GM21529 (cell line): ENCODE measurements at regions not wholly inside any gene's neighbourhood (a gene's known extent, or its start where the extent isn't known, plus 50 kb on each side); places are given as distances from the start of the nearest gene placed in this dataset.
"Not testable (repeated sequence)": the region's sequence is repeated elsewhere in the genome, so short reads cannot be mapped to it uniquely, and the experiment has no call there.

Experiments
- ATAC-seq: cut with Tn5 transposase; IDR thresholded peaks from one replicate; pipeline ENCODE4 v1.9.1; 2021; ENCODE audit not compliant: unreplicated experiment

DNA sequence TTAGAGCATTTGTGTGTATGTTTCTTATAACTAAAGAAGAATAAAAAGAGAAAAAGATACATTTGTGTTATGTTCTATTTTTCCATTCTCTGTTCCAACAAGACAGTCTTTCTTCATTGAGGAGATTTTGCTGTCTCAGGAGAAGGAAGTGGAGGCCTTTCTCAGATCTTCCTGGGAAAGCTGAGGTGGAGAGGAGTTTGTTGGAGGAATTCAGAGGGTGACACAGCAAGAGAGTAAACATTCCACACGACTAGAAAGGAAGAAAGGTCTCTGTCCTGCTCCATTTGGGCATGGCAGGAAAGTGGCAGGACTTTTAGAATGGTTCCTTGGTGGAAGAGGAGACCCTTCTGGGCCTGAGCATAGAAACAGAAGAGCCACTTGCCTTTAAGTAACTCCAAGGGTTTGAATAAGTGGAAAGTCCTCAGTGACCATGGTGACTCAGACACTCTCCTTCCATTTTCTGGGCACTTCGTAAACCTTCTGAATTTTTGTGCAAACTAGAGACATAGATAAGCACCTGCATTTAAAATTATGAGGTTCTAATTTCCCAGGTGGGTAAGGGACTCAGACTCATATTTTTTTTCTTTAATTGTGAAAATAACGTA lies 52.3 kb upstream of the COL5A2 start:
- ATAC-seq = no peak

DNA sequence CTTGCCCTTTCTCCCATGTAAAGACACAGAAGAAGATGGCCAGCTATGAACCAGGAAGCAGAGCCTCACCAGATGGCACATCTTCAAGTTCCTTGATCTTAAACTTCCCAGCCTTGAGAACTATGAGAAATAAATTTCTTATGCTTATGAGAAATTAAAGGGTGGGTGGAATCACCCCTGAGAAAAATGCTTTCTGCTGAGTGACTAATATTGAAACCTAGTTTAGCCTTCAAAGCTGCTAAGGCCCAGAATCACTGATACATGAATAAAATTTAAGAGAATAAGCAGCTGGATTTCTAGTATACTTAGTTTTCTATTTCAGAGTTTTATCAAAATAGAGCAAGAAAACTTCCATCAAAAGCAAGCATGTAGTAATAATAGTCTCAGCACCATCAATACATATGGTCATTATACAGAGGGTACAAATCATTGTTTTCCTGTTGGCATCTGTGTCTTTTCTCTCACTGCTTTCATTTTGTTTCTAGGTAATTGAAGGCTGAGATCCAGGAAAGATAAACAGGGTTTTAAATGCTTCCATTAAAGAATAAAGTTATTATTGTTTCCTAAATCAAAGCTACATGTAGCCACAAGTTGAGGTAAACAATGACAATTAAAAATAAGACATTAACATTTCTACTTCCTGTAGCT lies 53.3 kb upstream of the COL5A2 start:
- peak; percentile 88 for ATAC-seq

DNA sequence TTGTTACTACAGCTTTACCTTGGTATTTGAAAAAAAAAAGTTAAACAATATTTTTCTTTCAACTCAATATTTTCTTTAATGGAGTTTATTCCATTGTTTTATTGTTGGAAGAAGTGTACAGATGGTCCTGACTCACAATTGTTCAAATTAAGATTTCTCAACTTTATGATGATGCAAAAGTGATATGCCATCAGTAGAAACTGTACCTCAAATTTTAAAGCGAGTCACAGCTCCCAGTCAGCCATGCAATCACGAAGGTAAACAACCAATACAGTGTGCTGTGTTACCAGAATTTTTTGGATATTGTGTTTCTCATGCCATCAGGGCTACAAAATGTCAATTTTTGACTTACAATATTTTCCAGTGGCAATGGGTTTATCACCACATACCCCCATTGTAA lies 54.0 kb upstream of the COL5A2 start:
- no peak for ATAC-seq

DNA sequence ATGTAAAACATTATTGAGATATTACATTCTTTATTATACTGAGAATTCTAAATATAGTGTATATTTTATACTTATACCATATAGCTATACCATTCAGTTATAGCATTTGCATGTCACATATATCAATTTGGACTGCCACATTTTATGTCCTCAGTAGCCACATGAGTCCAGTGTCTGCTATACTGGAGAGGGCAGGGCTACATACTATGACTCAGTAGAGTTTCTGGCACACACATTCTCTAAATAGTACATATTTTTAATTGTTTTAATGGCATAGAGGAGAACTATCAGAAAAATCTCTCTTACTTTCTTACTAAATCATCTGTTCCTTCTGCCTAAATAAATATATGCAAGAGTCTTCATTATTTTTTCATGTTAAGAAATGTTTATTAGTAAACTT lies 55.4 kb upstream of the COL5A2 start:
- ATAC-seq = no peak

DNA sequence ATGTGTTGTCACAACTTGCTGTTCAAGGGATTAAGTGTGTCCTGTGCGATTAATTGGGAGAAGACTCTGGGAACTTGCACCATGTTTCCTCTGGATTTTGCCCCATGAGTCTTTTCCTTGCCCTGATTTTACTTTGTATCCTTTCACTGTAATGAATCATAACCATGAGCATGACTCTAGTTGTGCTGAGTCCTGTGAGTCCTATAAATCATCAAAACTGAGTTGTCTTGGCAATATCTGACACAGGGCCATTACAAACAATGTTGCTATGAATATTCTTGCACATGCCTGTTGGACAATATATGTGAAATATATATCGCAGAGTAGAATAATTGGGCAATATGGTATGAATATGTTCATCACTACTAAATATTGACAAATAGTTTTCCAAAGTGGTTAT lies 56.5 kb upstream of the COL5A2 start:
- no peak for ATAC-seq

DNA sequence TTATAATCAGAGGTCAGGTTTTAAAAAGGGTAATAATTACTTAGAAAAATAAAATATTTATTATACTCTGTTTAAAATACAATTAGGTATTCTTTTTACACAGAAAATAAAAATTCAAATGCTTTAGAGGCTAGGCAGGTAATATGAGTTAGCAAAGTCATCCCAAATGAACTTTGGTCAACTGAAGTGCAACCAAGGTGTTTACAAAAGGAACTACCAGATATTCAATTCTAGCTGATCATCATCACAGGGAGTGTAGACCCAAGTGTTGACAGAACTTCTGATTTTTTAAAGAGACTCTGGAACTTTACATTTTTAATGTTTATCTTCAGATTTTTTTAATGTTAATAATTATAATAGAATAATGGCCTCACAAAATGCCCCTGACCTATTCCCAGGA lies 59.3 kb upstream of the COL5A2 start:
- no peak for ATAC-seq

DNA sequence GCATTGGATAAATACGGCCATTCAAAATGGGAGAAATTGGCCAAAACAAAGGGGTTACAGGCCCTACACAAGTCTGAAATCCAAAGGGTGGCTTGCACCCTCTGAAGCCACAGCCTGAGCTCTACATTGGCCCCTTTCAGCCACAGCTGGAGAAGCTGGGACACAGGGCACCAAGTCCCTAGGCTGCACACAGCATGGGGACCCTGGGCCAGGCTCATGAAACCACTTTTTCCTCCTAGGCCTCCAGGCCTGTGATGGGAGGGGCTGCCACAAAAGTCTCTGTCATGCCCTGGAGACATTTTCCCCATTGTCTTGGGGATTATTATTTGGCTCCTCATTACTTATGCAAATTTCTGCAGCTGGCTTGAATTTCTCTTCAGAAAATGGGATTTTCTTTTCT lies 64.3 kb upstream of the COL5A2 start:
- not testable (repeated sequence) for ATAC-seq

DNA sequence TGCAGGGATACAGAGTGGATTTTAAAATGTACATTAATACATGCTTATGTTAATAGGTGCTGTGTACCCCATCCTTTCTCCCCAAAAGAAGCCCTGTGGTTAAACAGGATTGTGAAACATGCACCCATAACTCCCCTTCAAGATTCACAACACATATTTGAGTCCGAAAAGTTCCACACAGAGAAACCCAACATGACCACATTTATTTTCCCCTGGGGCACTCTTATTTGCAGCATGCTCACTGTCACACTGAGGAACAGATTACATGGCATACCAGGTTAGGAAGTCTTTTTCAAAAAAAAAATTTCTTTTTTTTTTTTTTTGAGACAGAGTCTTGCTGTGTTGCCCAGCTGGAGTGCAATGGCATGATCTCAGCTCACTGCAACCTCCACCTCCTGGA lies 67.7 kb upstream of the COL5A2 start:
- ATAC-seq = no peak

DNA sequence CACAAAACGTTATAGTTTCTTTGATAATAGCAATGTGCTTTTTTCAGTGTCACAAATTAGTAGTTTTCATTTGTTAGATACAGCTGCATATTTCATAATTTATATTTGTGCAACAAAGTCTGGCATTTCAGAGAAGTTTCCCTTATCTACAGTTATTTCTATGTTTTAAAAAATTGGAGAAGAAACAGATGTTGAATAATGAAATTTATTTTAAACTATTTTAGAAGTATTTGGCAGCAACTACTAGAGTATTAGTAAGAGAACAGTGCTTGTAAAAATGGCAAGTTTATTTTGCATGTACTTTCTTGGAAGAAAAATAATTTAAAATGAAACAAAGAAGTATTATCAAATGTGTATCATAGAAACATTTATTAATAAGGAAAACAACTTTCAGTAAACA lies 68.6 kb upstream of the COL5A2 start:
- ATAC-seq = no peak

DNA sequence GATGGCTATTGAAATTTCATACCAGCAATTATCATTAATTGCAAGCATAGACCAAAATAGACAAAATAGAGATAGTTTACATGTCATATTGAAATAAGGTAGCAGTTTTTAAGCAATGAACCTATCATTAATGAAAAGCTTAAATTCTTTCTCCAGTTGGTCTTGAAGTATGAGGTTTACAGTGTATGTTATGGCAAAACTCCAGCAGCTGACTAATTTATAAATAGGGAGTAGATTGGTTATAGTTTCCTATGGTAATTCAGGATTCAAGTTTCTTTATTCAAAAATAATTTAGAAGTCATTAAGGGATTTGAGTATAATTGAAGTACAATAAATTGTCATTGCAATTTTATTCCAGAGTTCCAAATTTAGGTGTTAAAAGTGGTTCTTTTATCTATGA lies 69.6 kb upstream of the COL5A2 start:
- ATAC-seq = no peak

DNA sequence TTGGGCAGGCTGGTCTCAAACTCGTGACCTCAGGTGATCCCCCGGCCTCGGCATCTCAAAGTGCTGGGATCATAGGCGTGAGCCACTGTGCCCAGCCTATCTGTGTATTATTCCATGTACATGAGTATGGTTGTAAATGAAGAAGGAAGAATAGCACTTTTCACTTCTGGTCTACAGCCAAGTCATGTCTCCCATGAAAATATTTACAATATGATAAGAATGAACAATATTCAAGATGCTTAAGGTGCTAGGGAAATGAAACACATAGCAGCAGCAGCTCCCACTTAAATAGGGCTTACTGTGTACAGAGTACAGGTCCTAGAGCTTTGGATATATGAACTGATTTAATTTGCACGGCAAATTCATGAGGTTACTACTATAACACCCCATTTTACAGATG lies 70.3 kb upstream of the COL5A2 start:
- ATAC-seq = no peak

DNA sequence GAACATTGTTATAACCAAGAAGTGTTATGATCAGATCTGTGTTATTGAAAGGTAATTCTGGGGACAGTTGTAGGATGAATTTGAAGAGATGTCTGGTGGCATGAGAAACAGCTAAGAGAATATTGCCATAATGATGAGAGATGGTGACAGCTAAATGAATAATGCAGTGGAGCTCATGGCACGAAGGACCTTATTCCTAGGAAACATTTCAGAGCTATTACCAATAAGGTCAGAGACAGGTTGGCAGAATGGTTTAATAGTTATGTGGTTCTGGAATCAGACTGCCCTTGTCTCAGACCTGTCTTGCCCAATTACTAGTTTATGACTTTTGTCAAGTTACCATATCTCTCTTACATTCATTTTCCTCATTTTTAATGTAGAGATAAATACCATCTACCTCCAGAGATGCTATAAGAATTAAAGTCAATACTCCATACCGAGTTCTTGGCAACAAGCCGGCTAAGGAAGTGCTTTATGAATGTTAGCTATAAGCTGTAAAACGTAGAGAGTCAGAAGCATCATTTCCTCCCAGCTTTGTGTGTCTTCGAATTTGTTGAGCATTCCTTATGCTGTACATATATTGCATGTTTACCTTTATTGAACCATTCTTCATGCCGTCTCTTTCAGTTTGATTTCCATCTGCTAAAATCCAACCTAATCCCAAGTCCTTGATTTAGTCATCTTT lies 73.6 kb upstream of the COL5A2 start:
- ATAC-seq = no peak

DNA sequence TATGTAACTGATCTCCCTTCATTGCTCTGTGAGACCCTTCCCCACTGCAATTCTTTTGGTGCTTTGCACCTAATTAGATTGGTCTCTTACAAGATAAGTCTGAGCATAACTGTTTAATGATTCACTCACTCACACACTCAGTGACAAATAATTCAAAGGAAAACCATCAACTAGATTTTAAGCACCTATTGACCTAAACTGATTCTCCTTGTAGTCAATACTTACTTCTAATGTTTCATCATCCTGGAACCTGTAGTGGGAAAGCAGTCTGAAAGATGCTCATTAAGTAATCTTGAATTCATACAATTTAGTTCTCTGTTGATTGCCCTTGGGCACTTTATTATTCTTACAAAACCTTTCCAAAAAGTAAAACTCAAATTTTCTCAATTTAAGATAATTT lies 74.3 kb upstream of the COL5A2 start:
- no peak for ATAC-seq

DNA sequence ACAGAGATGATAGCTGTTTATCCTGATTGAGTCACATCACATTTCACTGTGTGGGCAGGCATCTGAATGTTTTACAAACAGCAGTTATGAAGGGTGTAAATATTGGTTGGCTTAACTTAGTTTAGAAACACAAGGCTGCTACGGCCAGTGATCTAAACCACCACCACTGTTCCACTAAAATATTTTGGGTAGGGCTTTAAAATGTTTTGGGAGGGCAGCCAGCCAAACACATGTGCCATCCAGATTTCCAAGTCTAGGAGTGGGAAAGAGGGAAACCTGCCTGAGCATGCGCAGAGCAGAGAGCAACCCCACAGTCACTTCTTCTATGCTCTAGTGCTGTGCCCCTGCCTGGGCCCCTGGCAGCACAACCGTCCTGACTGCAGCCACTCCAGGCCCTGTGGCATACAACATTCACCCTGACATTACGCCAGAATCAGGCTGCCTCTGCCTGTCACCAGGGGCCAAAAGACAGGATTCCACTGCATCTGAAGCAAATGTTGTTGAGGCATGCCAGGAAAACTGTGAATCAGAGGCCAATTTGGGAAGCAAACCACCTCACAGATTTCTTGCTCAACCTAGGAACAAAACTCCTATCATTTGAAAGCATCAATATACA lies 74.8 kb upstream of the COL5A2 start:
- ATAC-seq = no peak

DNA sequence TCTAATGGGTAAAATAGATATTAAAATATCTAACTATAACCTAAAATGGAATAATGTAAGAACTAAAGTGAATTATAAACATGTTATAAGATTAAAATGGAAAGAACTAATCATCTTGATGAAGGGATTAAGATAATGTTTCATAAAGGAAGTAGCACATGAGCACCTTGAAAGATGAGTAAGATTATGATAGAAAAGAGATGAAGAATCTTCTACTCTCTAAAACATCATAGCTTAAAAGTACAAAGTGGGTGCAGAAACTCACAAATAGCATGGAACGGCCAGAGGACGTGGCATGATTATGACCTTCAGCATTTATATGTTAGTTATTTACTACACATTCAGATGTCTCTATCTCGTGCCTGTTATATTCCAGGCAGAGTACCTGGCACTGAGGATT lies 76.2 kb upstream of the COL5A2 start:
- no peak for ATAC-seq

DNA sequence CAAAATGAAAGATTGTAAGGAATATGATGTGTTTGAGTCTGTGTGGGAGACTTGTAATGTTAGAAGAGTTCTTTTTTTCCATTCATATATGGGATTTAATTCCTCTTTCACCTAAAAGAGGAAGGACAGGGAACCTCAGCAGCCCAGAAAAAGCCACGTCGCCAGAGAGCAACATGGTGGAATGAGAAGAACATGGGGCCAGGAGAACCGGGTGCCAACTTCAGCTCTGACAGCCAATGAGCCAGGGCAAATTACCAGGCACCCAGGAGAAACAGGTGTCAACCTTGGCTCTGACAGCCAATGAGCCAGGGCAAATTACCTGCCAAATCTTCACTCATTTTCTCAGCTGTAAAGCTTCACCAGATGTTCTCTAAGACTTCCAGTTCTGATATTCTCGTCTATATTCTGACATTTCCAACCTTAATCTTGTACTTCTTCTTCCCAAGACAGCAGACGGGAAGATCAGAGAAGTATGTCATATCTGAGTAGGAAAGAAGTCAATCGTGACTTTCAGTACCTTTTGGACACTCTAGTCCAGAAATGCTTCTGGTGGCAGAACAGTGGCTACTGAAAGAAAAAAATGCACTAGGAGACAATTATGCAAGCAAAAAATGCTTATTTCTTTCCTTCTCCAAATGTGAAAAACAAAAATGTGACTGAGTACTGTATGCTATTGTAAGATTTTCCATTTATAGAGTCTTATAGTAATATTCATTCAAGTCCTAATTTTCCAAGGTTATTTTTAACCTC lies 79.2 kb upstream of the COL5A2 start:
- no peak for ATAC-seq

DNA sequence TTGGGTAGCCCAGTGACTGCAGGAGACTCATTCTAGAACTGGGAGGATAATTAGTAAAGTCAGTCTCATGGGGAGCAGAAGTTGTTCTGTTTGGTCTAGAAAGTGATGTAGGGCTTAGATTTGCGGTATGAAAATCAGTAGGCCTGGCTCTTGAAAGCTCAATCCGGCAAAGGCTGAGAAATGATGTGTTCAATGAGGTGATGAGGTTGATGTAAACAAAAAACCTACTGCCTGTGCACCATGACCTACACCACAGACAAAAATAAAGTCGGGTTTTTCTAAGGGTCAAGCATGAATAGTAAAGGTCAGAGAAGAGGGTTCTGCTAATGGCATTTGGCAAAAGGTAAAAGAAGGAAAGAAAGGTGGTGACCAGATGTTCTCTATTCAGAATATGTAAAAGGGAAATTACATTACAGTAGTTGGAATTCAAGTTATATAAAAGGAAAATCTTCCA lies 80.8 kb upstream of the COL5A2 start:
- no peak for ATAC-seq

DNA sequence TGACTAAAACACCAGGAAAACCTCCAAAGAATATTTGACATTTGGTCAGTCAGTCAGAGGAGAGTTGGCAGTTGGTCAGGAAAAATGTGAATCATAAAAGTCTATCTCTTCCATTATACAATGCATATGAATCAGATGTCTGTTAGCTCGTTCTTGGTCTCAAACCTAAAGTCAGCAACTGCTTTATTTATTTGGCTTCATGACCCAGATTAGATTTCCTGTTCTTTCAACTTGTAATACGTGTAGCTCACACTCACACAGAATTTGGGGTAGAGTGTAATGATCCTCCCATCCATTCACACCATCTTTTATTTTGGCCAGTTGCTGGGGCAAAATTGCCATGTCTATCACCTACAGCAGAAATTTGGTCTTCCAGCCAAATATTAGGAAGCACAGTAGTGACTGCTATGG lies 81.9 kb upstream of the COL5A2 start:
- no peak for ATAC-seq

DNA sequence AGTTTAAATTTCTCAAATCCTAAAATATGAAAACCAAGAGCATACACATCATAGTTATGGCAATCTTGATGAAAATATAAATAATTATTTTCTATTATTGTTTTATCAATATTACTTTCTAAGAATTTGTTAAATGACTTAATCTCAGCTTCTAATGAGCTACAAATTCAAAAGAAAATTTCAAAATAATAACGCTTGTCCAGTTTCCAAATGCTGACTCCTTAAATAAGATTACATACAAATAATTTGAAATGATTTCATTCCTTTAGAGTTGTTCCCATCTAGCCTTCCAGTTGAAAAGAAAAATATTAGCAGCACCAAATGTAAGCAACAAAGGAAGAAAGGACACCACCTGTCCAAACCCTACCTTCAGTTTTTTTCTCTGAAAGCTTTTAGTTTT lies 82.4 kb upstream of the COL5A2 start:
- no peak for ATAC-seq

DNA sequence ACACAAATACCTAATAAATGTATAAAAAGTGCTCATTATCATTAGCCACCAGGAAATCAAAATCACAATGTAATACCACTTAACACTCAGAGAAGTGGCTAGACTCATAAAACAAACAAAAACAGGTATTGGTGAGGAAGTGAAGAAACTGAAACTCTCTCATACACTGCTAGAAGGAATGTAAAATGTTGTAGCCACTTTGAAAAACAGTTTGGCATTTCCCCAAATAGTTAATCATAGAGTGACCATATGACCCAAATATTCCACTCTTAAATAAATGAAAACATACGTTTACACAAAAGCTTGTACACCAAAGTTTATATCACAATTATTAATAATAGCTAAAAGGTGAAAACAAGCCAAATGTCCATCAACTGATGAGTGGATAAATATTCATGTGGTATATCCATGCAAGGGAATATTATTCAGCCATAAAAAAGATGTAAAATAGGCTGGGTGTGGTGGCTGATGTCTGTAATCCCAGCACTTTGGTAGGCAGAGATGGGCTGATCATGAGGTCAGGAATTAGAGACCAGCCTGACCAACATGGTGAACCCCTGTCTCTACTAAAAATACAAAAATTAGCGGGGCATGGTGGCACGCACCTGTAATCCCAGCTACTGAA lies 86.2 kb upstream of the COL5A2 start:
- ATAC-seq = no peak

DNA sequence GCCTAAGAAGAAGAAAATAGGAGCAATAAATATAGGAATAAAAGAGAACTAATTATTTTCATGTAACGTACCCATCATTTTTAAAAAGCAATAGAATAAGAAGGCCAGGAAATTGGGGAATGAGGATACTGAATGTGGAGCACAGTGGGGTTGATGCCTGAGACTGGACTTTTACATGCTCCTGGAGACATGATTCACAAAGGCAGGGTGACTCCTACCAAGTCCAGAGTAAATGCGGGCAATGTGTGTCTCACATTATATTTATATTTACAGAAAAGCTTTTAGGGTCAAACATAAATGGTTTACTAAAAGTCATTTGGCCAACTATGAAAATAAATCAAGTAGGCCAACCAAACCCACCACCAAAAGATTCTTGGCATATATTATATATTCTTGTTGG lies 87.9 kb upstream of the COL5A2 start:
- ATAC-seq = no peak
